ENCODE measurements at regions not wholly inside any gene's neighbourhood (a gene's known extent, or its start where the extent isn't known, plus 50 kb on each side); places are given as distances from the start of the nearest gene placed in this dataset.

DNA sequence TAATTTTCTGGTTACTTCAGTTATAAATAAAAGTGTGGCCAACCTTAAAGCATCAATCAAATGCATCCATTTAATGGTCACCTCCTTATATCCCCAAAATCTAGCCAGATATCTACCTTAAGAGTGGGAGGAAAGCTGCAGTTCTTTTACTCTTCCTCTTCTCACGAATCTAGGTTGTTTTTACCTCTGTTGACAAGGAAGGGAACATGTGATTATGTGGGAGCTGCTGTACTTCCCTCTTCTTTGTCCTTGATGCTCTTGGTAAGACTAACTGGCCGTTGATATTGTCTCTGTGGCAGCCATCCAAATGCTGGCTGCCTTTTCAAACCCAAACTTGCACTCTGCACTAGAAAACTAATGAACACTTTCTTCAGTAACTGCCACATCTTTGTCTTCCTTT lies 275.3 kb upstream of the CADM2 start:
- H3K4me3 ChIP-seq, result no peak overlapping the region
- TF ChIP-seq, protein P1, sequence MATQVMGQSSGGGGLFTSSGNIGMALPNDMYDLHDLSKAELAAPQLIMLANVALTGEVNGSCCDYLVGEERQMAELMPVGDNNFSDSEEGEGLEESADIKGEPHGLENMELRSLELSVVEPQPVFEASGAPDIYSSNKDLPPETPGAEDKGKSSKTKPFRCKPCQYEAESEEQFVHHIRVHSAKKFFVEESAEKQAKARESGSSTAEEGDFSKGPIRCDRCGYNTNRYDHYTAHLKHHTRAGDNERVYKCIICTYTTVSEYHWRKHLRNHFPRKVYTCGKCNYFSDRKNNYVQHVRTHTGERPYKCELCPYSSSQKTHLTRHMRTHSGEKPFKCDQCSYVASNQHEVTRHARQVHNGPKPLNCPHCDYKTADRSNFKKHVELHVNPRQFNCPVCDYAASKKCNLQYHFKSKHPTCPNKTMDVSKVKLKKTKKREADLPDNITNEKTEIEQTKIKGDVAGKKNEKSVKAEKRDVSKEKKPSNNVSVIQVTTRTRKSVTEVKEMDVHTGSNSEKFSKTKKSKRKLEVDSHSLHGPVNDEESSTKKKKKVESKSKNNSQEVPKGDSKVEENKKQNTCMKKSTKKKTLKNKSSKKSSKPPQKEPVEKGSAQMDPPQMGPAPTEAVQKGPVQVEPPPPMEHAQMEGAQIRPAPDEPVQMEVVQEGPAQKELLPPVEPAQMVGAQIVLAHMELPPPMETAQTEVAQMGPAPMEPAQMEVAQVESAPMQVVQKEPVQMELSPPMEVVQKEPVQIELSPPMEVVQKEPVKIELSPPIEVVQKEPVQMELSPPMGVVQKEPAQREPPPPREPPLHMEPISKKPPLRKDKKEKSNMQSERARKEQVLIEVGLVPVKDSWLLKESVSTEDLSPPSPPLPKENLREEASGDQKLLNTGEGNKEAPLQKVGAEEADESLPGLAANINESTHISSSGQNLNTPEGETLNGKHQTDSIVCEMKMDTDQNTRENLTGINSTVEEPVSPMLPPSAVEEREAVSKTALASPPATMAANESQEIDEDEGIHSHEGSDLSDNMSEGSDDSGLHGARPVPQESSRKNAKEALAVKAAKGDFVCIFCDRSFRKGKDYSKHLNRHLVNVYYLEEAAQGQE (IDR thresholded peaks at IDR 0.05; ENCODE audit: unreplicated experiment), result no peak
- TF ChIP-seq CREB1 (CRISPR knock-in tag; IDR thresholded peaks at IDR 0.05; ENCODE audit: low read depth), result no peak
- no peak for TF ChIP-seq ETS1 (IDR thresholded peaks at IDR 0.05)
- TF ChIP-seq ZNF331 (CRISPR knock-in tag; IDR thresholded peaks at IDR 0.05; ENCODE audit: low read depth), result no peak
- TF ChIP-seq EZH2 (IDR thresholded peaks at IDR 0.05; ENCODE audit: low read depth, unreplicated experiment), result no peak
- no peak for TF ChIP-seq STAT1 (IDR thresholded peaks at IDR 0.05; ENCODE audit: unreplicated experiment)
- TF ChIP-seq NANOG (IDR thresholded peaks at IDR 0.05; ENCODE audit: borderline replicate concordance), result no peak
- Mint-ChIP-seq H3K27me3 (ENCODE audit: insufficient read depth, low read depth, poor library complexity) (peaks cover 2% of the 10 kb centered on the region), H3K4me3 (no peak overlapping the region), H3K36me3 (ENCODE audit: low read depth) (no peaks in the 10 kb centered on the region), H3K4me1 (no peaks in the 10 kb centered on the region), H3K27ac (no peak overlapping the region), H3K9me3 (no peaks in the 10 kb centered on the region)
- H3K27me3 ChIP-seq (ENCODE audit: insufficient read depth), result no peaks in the 10 kb centered on the region
- H3K4me1 ChIP-seq (ENCODE audit: insufficient read depth), result no peaks in the 10 kb centered on the region
- H4K20me1 ChIP-seq (replicated peaks; ENCODE audit: insufficient read depth), result no peaks in the 10 kb centered on the region
- H3K79me2 ChIP-seq (replicated peaks; ENCODE audit: insufficient read depth), result no peaks in the 10 kb centered on the region
- H3K27ac ChIP-seq (ENCODE audit: low read depth), result no peak overlapping the region
- no peaks in the 10 kb centered on the region for H3F3A ChIP-seq (replicated peaks; ENCODE audit: low read depth)
- ATAC-seq (no peak), DNase-seq (ENCODE audit: low spot score) (no peak)
- 0 out of 2 replicates have a peak overlapping the region, but pooled peaks have one; percentile 30 for H2AFZ ChIP-seq
- H3K4me2 ChIP-seq, result no peak overlapping the region
- H3K9me2 ChIP-seq (ENCODE audit: insufficient read depth), result no peaks in the 10 kb centered on the region; the same call in 1 of the 2 replicates
- no peaks in the 10 kb centered on the region for H3K36me3 ChIP-seq (ENCODE audit: insufficient read depth)

DNA sequence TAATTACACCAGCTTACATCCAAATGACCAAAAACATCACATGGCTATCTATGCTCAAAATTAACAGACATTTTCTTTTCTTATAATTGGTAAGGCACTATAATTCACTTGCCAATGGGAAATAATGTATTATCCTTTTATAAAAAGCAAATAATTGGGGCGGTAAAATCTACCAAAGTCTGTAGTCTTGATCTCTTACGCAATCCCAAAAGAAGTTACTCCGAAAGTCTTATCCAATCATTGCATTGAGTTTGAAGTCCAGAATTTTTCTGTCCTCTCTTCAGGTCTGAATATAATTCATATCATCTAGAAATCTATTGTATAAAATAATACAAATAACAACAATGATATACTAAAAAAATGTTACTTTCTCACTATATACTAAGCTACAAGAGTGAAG lies 273.3 kb upstream of the CADM2 start:
- Mint-ChIP-seq H3K27me3 (ENCODE audit: insufficient read depth, low read depth, poor library complexity) (no peaks in the 10 kb centered on the region), H3K4me1 (no peaks in the 10 kb centered on the region), H3K27ac (no peak overlapping the region), H3K4me3 (no peak overlapping the region), H3K9me3 (no peaks in the 10 kb centered on the region), H3K36me3 (ENCODE audit: low read depth) (no peaks in the 10 kb centered on the region)
- Histone ChIP-seq H3F3A (replicated peaks; ENCODE audit: low read depth) (no peaks in the 10 kb centered on the region), H3K27me3 (ENCODE audit: insufficient read depth) (no peaks in the 10 kb centered on the region), H4K20me1 (replicated peaks; ENCODE audit: insufficient read depth) (no peaks in the 10 kb centered on the region), H3K4me3 (no peak overlapping the region), H3K9me2 (ENCODE audit: insufficient read depth) (no peaks in the 10 kb centered on the region; the same call in 1 of the 2 replicates), H3K4me2 (no peak overlapping the region), H3K4me1 (ENCODE audit: insufficient read depth) (no peaks in the 10 kb centered on the region), H3K27ac (ENCODE audit: low read depth) (no peak overlapping the region), H3K36me3 (ENCODE audit: insufficient read depth) (no peaks in the 10 kb centered on the region), H3K79me2 (replicated peaks; ENCODE audit: insufficient read depth) (no peaks in the 10 kb centered on the region), H2AFZ (no peak overlapping the region)
- no peak for ATAC-seq
- DNase-seq (ENCODE audit: low spot score), result no peak
- TF ChIP-seq, protein P1 (IDR thresholded peaks at IDR 0.05; ENCODE audit: unreplicated experiment), result no peak
- no peak for TF ChIP-seq EZH2phosphoT487 (IDR thresholded peaks at IDR 0.05; ENCODE audit: unreplicated experiment)
